Hematopoietic multipotent progenitor cell treated with erythropoietin and hydrocortisone succinate and interleukin-3 and kit ligand, for 17 days (in vitro differentiated cells): ENCODE measurements at regions not wholly inside any gene's neighbourhood (a gene's known extent, or its start where the extent isn't known, plus 50 kb on each side); places are given as distances from the start of the nearest gene placed in this dataset.

Experiments
- DNase-seq: peaks from one replicate; pipeline ENCODE4 v3.0.0-alpha.2; 2015; ENCODE audit warnings: low spot score

- no peak for DNase-seq
Observed at GRCh38 chr1:87508247-87508787, 179.6 kb downstream of the LMO4 start.

- DNase-seq: no peak
Observed at GRCh38 chr1:87510540-87510939, 181.9 kb downstream of the LMO4 start.

DNA sequence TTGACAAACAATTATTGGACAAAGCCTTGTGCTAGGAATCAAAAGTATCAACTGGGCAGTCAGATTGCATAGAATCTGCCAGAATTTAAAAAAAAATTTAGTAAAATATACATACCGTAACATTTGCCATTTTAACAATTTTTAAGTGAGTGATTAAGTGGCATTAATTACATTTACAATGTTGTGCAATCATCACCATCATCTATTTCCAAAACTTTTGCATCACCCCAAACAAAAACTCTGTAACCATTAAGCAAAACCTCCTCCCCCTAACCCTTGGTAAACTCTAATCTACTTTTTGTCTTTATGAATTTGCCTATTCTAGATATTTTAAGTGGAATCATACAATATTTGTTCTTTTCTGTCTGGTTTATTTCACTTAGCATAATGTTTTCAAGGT lies 182.8 kb downstream of the LMO4 start:
- no peak for DNase-seq

DNA sequence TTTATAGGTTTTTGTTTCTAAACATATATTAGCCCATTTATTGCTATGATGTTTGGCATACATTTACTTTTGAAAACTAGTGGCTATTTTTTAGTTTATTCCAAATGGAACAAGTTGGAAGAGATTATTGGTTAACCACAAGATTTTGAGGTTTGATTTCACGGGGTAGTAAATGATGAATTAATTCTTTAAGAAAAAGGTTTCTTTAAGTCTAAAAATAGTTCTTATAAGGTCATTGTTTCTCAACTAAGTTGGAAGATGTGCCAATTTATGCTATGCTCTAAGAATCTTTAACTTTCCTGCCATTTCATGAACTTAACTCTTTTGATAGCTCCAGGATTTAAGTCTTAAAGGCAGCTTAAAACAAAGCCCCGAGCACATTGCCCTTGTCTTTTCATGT lies 183.8 kb downstream of the LMO4 start:
- no peak for DNase-seq

DNA sequence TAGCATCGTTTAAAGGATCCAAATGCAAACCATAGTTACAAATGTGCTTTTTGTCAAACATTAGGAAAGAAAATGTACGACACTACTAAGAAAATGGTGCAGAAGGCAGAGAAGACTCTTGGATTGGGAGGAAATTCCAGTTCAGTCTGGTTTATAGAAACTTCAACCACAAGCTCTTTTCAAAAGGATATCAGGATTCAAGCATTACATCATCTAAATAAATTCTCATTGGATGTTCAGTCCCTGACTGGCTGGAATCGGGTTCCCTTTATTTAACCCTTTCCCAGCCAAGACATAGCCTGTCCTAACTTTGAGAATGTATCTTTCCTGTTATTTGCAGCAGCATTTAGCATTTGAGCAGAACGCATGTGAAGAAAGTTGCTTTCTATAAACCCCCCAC lies 184.6 kb downstream of the LMO4 start:
- DNase-seq: no peak

- no peak for DNase-seq
Observed at GRCh38 chr1:87513966-87514660, 185.4 kb downstream of the LMO4 start.

DNA sequence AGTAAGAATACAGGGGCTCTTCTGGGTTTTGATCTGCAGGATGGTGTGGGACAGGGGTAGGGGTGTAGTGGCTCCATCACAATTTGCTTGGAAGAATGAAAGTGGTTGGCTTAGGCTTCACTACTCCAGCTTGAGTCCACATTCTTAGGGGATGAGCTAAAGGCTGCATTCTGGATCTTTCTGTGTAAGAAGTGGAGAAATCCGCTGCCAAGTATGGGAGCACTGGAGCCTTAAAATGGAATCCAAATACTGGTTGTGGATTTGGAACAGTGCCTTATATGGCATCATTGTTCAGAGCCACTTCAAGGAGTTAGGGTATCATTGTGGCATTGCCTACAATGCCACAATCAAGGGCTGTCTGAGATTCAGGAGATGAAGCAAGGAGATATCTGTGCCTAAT lies 187.1 kb downstream of the LMO4 start:
- DNase-seq: no peak

DNA sequence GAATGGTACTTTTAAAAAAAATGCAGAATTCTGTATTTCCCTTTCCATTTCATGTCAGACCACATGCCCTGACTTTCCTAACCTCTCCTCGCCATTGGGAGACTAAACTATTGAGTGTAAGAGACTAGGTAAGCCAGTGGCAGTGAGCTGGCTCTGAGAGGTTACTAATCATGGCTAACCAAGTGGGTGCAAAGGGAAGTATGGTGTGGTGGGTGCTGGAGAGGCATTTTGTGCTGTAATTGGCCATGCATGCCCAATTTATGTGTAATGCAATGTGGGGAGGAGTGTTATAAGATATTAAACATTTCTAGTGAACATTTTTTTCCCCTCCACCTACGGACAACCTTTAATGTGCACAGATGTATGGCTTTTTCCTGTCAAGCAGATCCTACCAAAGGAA lies 190.1 kb downstream of the LMO4 start:
- DNase-seq: no peak

GRCh38 chr1:87521452-87521851 lies 192.8 kb downstream of the LMO4 start:
- no peak for DNase-seq

GRCh38 chr1:87523466-87523865 lies 194.8 kb downstream of the LMO4 start:
- DNase-seq: no peak

- no peak for DNase-seq
Observed at GRCh38 chr1:87524021-87524754, 195.5 kb downstream of the LMO4 start.

DNA sequence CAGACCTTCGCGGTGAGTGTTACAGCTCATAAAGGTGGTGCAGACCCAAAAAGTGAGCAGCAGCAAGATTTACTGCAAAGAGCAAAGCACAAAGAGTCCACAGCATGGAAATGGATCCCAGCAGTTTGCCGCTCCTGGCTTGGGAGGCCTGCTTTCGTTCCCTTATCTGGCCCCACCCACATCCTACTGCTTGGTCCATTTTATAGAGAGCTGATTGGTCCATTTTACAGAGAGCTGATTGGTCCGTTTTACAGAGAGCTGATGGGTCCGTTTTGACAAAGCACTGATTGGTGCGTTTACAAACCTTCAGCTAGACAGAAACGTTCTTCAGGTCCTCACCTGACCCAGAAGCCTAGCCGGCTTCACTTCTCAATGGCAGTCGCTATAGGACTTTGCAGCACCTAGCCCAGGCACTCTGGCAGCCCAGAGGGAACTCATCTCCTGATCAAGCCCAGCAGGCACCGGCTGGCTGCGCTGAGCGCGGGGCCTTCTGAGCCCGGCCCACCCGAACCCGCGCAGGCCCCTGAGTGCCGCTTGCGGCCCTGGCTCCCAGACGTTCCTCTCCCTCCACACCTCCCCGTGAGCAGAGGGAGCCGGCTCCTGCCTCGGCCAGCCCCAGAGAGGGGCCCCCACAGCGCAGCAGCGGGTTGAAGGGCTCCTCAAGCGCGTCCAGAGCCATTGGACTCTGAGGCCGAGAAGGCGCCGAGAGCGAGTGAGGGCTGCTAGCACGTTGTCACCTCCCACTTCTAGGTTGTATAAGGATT lies 200.3 kb downstream of the LMO4 start:
- DNase-seq: no peak

DNA sequence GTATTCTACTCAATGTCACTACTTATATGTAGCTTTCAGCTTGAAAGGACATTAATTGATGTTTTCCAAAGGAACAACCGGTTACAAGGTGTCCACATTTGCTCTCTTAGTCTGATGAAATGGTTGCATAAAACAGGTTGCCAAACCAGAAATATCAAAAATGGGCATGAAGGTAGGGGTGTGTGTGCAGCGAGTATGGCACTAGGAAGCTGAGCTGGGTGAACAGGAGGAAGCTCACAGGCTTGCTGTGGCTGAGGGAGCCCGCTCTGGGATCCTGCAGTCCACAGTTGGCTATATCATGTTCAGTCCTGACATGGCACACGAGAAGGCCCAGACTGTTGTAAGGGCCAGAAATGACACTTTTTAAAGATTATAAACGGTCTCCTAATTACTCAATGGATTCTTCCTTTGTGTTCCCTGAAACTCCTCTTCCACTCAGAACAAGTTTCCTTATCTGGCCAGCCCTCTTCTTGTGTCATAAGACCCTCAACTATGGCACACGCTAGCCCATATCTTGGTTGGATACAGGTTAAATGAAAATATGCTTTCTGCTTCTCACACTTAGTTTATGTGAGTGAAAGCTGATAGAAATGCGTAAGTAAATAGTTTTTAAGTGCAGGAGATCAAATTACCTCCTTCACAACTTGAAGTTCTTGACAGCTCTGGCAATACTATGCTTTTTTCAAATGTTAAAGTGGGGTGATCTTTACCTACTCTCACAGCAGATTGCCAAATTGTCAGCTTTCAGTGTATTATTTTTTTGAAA lies 201.5 kb downstream of the LMO4 start:
- no peak for DNase-seq

DNA sequence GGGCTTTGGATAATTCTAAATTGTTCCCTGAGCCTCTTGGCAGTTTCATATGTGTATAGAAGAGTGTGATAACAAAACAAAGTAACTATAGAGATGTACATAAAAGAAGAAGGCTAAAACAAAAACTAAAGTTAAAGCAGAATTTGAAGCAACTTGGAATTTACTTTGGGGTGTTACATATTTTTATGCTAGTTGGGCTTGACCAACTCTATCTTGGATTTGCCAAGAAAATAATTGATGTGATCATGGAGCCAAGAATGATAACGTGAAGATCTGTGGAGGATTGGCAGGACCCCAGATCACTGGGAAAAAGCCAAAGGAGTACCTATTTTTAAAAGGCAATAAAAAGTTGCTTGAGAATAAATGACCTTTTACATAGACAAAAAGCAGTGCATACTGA lies 206.9 kb downstream of the LMO4 start:
- no peak for DNase-seq

DNA sequence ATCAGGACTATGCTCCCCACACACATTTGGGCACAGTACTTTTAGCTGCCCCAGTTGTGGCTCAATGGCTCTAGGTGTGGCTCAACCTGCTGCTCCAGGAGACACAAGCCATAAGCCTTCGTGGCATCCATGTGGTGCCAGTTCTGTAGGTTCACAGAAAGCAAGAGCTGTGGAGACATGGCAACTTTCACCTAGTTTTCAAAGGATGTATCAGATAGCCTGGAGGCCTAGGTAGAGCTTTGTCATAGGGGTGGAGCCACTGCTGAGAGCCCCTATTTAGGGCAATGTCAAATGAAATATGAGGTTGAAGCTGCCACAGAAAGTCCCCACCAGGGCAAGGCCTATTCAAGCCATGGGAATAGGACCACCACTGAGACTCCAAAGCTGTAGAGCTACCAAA lies 210.5 kb downstream of the LMO4 start:
- DNase-seq: no peak

DNA sequence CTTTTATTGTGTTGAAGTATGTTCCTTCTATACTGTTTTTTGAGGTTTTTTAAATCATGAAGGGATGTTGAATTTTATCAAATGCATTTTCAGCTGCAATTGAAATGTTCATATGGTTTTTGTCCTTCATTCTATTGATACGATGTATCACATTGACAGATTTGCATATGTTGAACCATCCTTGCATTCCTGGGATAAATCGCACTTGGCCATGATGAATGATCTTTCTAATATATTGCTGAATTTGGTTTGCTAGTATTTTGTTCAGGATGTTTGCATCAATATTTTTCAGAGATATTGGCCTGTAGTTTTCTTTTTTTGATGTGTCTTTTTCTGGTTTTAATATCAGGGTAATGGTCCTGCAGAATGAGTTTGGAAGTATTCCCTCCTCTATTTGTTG lies 214.0 kb downstream of the LMO4 start:
- no peak for DNase-seq

GRCh38 chr1:87549738-87550137 lies 221.1 kb downstream of the LMO4 start:
- no peak for DNase-seq

DNA sequence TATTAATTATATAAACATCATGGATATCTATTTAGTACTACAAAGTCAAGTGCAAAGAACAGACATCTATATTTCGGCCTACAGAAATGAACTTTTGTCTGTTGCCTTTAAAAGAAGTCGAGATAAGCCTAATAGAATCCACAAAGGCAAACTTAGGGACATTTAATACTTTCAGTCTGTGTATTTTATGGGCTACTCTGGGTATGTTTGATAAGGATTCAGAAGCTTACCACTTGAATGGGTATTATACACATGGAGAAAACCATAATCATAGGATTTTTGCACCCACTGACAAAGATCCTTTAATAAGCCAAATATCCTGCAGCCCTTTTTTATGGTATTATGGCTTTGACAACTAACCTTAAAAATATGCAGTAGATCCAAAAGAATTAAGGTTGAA lies 224.8 kb downstream of the LMO4 start:
- no peak for DNase-seq

- DNase-seq: no peak
Observed at GRCh38 chr1:87555366-87555765, 226.7 kb downstream of the LMO4 start.

- no peak for DNase-seq
Observed at GRCh38 chr1:87556326-87556725, 227.6 kb downstream of the LMO4 start.

GRCh38 chr1:87558921-87559320 lies 230.2 kb downstream of the LMO4 start:
- DNase-seq: no peak

DNA sequence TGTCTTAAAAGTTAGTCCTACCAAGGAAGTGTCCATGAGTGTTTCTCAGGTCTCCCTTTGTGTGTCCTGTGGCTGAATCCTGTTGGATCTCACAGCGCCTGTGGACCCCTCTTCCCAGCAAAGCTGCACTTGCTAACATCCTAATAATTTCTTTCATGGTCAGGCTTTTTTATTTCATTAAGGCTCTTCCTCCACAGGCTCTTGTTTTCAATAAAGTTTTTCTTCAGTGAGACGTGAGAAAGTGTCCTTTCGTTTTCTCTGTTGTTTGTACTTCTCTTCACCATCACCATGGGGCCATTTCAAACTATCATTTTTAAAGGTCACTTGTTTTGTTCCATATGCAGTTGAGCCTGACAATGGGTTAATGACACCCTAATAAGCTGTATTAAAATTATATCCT lies 231.5 kb downstream of the LMO4 start:
- no peak for DNase-seq
